ENCODE measurements at regions not wholly inside any gene's neighbourhood (a gene's known extent, or its start where the extent isn't known, plus 50 kb on each side); places are given as distances from the start of the nearest gene placed in this dataset. TPM values are rescaled to one million over a fixed set of nuclear protein-coding genes. Genes with fewer than 3 reads are reported as not detected.
A peak's percentile ranks its signal among the peaks of the same experiment; 100 is the strongest.

DNA sequence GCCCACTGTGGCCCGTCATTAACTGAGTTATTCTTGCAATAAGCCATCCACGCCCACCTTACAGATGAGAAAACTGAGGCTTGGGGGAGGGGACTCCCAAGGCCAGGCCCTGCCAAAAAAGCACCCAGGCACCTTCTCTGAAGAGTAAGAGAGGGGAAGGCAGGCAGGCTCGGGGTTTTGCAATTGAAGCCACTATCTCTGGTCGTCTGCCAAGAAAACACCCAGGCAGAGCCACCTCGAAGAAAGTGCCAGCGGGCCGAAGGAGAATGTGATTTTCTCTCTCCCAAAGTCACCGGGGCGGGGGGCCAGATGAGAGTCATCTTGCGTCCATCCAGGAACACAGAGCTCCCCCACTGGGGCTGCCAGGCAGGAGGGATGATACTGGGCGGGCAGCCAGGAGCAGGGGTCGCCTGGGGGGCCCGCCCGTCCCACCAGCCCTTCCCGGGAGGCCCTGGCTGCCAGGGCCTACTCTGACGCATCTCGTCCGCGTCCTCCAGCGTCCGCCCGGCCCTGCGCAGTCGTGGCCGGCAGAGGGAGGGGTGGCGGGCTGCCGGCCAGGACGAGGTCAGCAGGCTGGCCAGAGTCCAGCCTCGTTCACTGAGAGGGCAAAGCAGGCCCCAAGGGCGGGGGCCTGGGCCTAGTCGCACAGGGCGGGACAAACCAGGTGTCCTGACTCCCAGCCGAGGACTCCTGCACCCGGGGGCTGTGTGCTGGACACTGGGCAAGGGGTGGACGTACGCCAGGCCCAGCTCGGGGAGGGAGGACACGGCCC, 74.3 kb downstream of the RFLNA start:
- H3K9me3 ChIP-seq (ENCODE audit: control insufficient read depth in 4 of 4, insufficient read depth in 3 of 4, low read length in 3 of 4) = no peaks in the 10 kb centered on the region
- no peak overlapping the region for H3K4me3 ChIP-seq
- no peak overlapping the region for H3K9ac ChIP-seq (ENCODE audit: insufficient read depth in 1 of 2, low read length in 2 of 2)
- peaks cover 0 to 56% (median 6%) of the 10 kb centered on the region in 4 donors for H3K36me3 ChIP-seq (ENCODE audit: control insufficient read depth in 4 of 4, insufficient read depth in 4 of 4, low read length in 4 of 4)
- DNase-seq = peak; percentile 95 to 96 (median 95)
- H3K4me1 ChIP-seq (ENCODE audit: control insufficient read depth in 5 of 5, insufficient read depth in 5 of 5, low read length in 5 of 5) = peaks cover 6 to 27% (median 15%) of the 10 kb centered on the region in 5 donors
- no peaks in the 10 kb centered on the region for H3K27me3 ChIP-seq (ENCODE audit: control insufficient read depth in 3 of 3, insufficient read depth in 3 of 3, low read length in 2 of 3)
- TF ChIP-seq CTCF (IDR thresholded peaks at IDR 0.05; ENCODE audit: control extremely low read depth, extremely low read depth) = no peak
- peak overlapping the region; percentile 90 for H3K27ac ChIP-seq (ENCODE audit: low read depth in 1 of 2, low read length in 1 of 2)
- 33 to 64% methylated on average over 38 of the region's 38 CpGs for WGBS, 2 donors
- ATAC-seq (ENCODE audit: insufficient read depth, low FRiP score) = peak; percentile 72

- DNase-seq (no peak), ATAC-seq (ENCODE audit: insufficient read depth, low FRiP score) (no peak)
- H3K4me1 ChIP-seq (ENCODE audit: control insufficient read depth in 5 of 5, insufficient read depth in 5 of 5, low read length in 5 of 5) = peaks cover 6 to 27% (median 15%) of the 10 kb centered on the region in 5 donors
- H3K27me3 ChIP-seq (ENCODE audit: control insufficient read depth in 3 of 3, insufficient read depth in 3 of 3, low read length in 2 of 3) = no peaks in the 10 kb centered on the region
- no peak overlapping the region for H3K9ac ChIP-seq (ENCODE audit: insufficient read depth in 1 of 2, low read length in 2 of 2)
- peaks cover 0 to 50% (median 6%) of the 10 kb centered on the region in 4 donors for H3K36me3 ChIP-seq (ENCODE audit: control insufficient read depth in 4 of 4, insufficient read depth in 4 of 4, low read length in 4 of 4)
- WGBS, 2 donors = 90 to 97% methylated on average over 10 of the region's 10 CpGs
- no peak overlapping the region for H3K4me3 ChIP-seq
- TF ChIP-seq CTCF (IDR thresholded peaks at IDR 0.05; ENCODE audit: control extremely low read depth, extremely low read depth) = no peak
- peak overlapping the region; percentile 90 for H3K27ac ChIP-seq (ENCODE audit: low read depth in 1 of 2, low read length in 1 of 2)
- no peaks in the 10 kb centered on the region for H3K9me3 ChIP-seq (ENCODE audit: control insufficient read depth in 4 of 4, insufficient read depth in 3 of 4, low read length in 3 of 4)
Measured at GRCh38 chr12:124368421-124369032, 73.6 kb downstream of the RFLNA start.

GRCh38 chr12:124365726-124366430, 71.0 kb downstream of the RFLNA start:
- Histone ChIP-seq H3K4me3 (no peak overlapping the region), H3K27me3 (ENCODE audit: control insufficient read depth in 3 of 3, insufficient read depth in 3 of 3, low read length in 2 of 3) (no peaks in the 10 kb centered on the region), H3K27ac (ENCODE audit: low read depth in 1 of 2, low read length in 1 of 2) (no peak overlapping the region), H3K9me3 (ENCODE audit: control insufficient read depth in 4 of 4, insufficient read depth in 3 of 4, low read length in 3 of 4) (no peaks in the 10 kb centered on the region), H3K9ac (ENCODE audit: insufficient read depth in 1 of 2, low read length in 2 of 2) (no peak overlapping the region), H3K36me3 (ENCODE audit: control insufficient read depth in 4 of 4, insufficient read depth in 4 of 4, low read length in 4 of 4) (peaks cover 0 to 51% (median 0%) of the 10 kb centered on the region in 4 donors), H3K4me1 (ENCODE audit: control insufficient read depth in 5 of 5, insufficient read depth in 5 of 5, low read length in 5 of 5) (peaks cover 6 to 27% (median 15%) of the 10 kb centered on the region in 5 donors)
- DNase-seq (no peak), ATAC-seq (ENCODE audit: insufficient read depth, low FRiP score) (no peak)
- TF ChIP-seq CTCF (IDR thresholded peaks at IDR 0.05; ENCODE audit: control extremely low read depth, extremely low read depth) = no peak
- 93 to 94% methylated on average over 23 of the region's 23 CpGs for WGBS, 2 donors

Small RNAs in the stretch of these regions (small RNA-seq; reads per million reads assigned to genes)
- not detected for gene AC073916.1 (ENCODE audit: low replicate concordance)
